ENCODE measurements at regions not wholly inside any gene's neighbourhood (a gene's known extent, or its start where the extent isn't known, plus 50 kb on each side); places are given as distances from the start of the nearest gene placed in this dataset.

DNA sequence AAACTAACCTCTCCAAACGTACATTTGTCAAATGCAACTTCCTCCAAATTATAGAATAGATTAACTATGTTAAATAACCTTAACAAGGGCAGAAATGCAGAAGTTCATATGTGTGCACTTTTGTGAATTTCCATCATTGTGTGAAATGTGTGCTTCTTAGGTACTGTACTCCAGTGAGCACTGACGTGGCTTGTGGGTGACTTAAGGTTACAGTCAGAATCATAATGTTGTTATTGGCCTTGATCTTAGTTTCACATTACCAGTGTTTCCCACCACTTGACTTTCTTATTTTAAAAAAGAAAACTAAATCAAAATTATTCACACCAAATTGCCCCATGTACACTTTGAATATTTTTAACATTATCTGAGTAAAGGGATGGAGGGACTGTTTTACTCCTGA lies 155.1 kb upstream of the FZD8 start:
- TF ChIP-seq ZNF274 (IDR thresholded peaks at IDR 0.05; ENCODE audit: low read depth, low read length): no peak
- no peak for TF ChIP-seq SUZ12 (IDR thresholded peaks at IDR 0.05; ENCODE audit: extremely low read depth, insufficient read depth, insufficient read length)

All from NT2/D1 (cell line).